A549 (cell line): ENCODE measurements at regions not wholly inside any gene's neighbourhood (a gene's known extent, or its start where the extent isn't known, plus 50 kb on each side); places are given as distances from the start of the nearest gene placed in this dataset.

ENCODE experiments used
- EP300 ChIP-seq, 2 experiments: fragments of >200 bp; sonication (Bioruptor Twin); formaldehyde crosslinking; IDR thresholded peaks; 2 replicates in 1 of 2; 3 replicates in 1 of 2; pipeline ENCODE4 v1.6.1; 2016 to 2017
- MAZ ChIP-seq: fragments of 150-350 bp; IDR thresholded peaks from 2 replicates; pipeline ENCODE4 v1.6.1; 2014; ENCODE audit warnings: antibody characterized with exemption, low read depth, low read length, borderline replicate concordance
- POLR2A ChIP-seq: IDR thresholded peaks from 2 replicates; pipeline ENCODE4 v1.6.1; 2012; ENCODE audit warnings: mild to moderate bottlenecking, low read length
- ZNF302 ChIP-seq: fragments of 250-450 bp; sonication (Bioruptor Pico); IDR thresholded peaks from 2 replicates; pipeline ENCODE4 v1.9.0; 2021; ENCODE audit warnings: inconsistent platforms, mild to moderate bottlenecking, moderate library complexity

GRCh38 chr11:43579919-43580276 is 100.6 kb upstream of the HSD17B12 start:
- TF ChIP-seq POLR2A = no peak
- TF ChIP-seq ZNF302 = no peak
- no peak for TF ChIP-seq EP300 (IDR thresholded peaks at IDR 0.05)
- no peak for TF ChIP-seq MAZ
